Mesendoderm (in vitro differentiated cells): ENCODE measurements at regions not wholly inside any gene's neighbourhood (a gene's known extent, or its start where the extent isn't known, plus 50 kb on each side); places are given as distances from the start of the nearest gene placed in this dataset.
"Not testable (repeated sequence)": the region's sequence is repeated elsewhere in the genome, so short reads cannot be mapped to it uniquely, and the experiment has no call there.

Source experiments
- DNase-seq: peaks from one replicate; pipeline ENCODE4 v3.0.0; 2013
- H2AK5ac ChIP-seq: 2 replicates; pipeline ENCODE4 v1.6.1; 2013; ENCODE audit warnings: low read length, inconsistent platforms
- H2BK120ac ChIP-seq: 2 replicates; pipeline ENCODE4 v1.6.1; 2013; ENCODE audit warnings: low read depth, mild to moderate bottlenecking, low read length, moderate library complexity, mixed read lengths
- H2BK15ac ChIP-seq: replicated peaks from 2 replicates; pipeline ENCODE4 v1.6.1; 2013; ENCODE audit warnings: low read depth, mild to moderate bottlenecking, moderate library complexity
- H2BK5ac ChIP-seq: 2 replicates; pipeline ENCODE4 v1.6.1; 2013; ENCODE audit warnings: low read length, inconsistent platforms
- H3K18ac ChIP-seq: 2 replicates; pipeline ENCODE4 v1.6.1; 2013; ENCODE audit warnings: mild to moderate bottlenecking, low read length, mixed read lengths
- H3K23ac ChIP-seq: one replicate; pipeline ENCODE4 v1.6.1; 2013; ENCODE audit warnings: low read length
- H3K27ac ChIP-seq: 2 replicates; pipeline ENCODE4 v1.5.1; 2013; ENCODE audit warnings: low read depth, mild to moderate bottlenecking, inconsistent platforms, low read length, moderate library complexity
- H3K27me3 ChIP-seq: 2 replicates; pipeline ENCODE4 v1.6.1; 2013; ENCODE audit warnings: low read length, control low read depth, mild to moderate bottlenecking, inconsistent platforms; ENCODE audit not compliant: insufficient read depth, poor library complexity
- H3K36me3 ChIP-seq: 2 replicates; pipeline ENCODE4 v1.6.1; 2013; ENCODE audit warnings: low read length, inconsistent platforms; ENCODE audit not compliant: control insufficient read depth, insufficient read depth
- H3K4ac ChIP-seq: one replicate; pipeline ENCODE4 v1.6.1; 2013; ENCODE audit warnings: low read depth, mild to moderate bottlenecking, low read length, moderate library complexity
- H3K4me1 ChIP-seq: 2 replicates; pipeline ENCODE4 v1.6.1; 2013; ENCODE audit warnings: low read depth, low read length, inconsistent platforms; ENCODE audit not compliant: control insufficient read depth
- H3K4me2 ChIP-seq: 2 replicates; pipeline ENCODE4 v1.6.1; 2013; ENCODE audit warnings: low read length
- H3K4me3 ChIP-seq: 2 replicates; pipeline ENCODE4 v1.5.1; 2013; ENCODE audit warnings: mild to moderate bottlenecking, low read length
- H3K56ac ChIP-seq: one replicate; pipeline ENCODE4 v1.6.1; 2013; ENCODE audit warnings: low read length
- H3K79me1 ChIP-seq: 2 replicates; pipeline ENCODE4 v1.6.1; 2013; ENCODE audit warnings: low read length, inconsistent platforms
- H3K79me2 ChIP-seq: 2 replicates; pipeline ENCODE4 v1.6.1; 2013; ENCODE audit warnings: mild to moderate bottlenecking, low read length; ENCODE audit not compliant: control insufficient read depth, insufficient read depth
- H3K9ac ChIP-seq: 2 replicates; pipeline ENCODE4 v1.6.1; 2013; ENCODE audit warnings: low read length, inconsistent platforms
- H4K5ac ChIP-seq: one replicate; pipeline ENCODE4 v1.6.1; 2013; ENCODE audit warnings: low read length
- H4K8ac ChIP-seq: one replicate; pipeline ENCODE4 v1.6.1; 2013; ENCODE audit warnings: low read depth, mild to moderate bottlenecking, control low read depth, low read length, moderate library complexity
- WGBS: extraction: QIAGEN DNeasy Blood & Tissue Kit; methylation state at CpG from one replicate; pipeline ENCODE4 v1.1.7; 2013; ENCODE audit warnings: low lambda C conversion rate, missing lambda C conversion rate; ENCODE audit not compliant: insufficient coverage; ENCODE audit errors: extremely low coverage; 5-methylcytosine and 5-hydroxymethylcytosine counted together

DNA sequence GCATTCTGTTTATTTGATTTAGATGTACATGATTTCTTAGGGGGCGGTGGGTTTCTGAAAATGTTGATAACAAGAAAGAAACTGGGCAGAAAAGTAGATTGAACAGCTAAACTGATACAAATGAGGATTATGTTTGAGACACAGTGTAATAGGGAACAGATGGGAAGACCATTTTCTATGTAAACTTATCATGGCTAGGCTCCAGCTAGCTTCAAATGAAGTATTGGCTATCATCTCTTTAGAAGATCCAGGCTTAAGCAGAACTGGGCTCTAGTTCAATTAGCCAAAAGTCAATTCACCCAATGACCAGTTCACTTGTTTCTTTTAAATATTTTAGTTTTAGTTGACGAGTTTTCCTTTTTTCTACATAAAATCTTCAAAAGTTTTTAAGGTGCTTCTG lies 639.5 kb downstream of the ANKRD7 start:
- Histone ChIP-seq H3K27me3 (no peaks in the 10 kb centered on the region), H4K8ac (no peak overlapping the region), H3K36me3 (no peaks in the 10 kb centered on the region), H3K23ac (no peak overlapping the region), H3K4ac (no peak overlapping the region), H3K27ac (no peak overlapping the region), H3K4me1 (no peaks in the 10 kb centered on the region), H3K79me2 (no peaks in the 10 kb centered on the region), H2BK15ac (no peak overlapping the region), H2BK120ac (no peak overlapping the region), H3K79me1 (no peaks in the 10 kb centered on the region), H2AK5ac (no peak overlapping the region), H3K4me3 (no peak overlapping the region), H4K5ac (no peak overlapping the region), H3K18ac (no peak overlapping the region), H3K9ac (no peak overlapping the region), H3K56ac (no peak overlapping the region), H2BK5ac (no peak overlapping the region), H3K4me2 (no peak overlapping the region)
- no peak for DNase-seq
- no CpG with 5 or more reads among the region's 2 CpGs for WGBS

DNA sequence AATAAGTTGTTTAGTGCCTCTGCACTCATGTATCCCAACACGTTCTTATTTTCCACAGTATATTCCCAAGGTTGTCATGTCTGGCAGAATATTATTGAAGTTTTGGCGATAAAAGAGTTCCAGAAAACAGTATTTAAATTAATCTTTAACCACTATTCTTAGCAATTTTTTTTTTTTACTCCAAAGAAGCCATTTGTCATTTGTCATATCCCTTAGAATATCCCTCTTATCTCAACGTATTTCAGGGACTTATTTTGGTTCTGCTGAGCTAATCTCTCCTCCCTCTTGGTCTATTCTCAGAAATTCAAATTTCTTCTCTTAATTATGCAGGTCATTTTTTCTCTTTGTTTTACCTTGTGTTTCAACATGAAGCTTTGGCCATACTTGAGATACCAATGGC lies 643.4 kb downstream of the ANKRD7 start:
- Histone ChIP-seq H3K27me3 (no peaks in the 10 kb centered on the region), H3K27ac (no peak overlapping the region), H3K4me1 (peaks cover 3% of the 10 kb centered on the region), H2BK15ac (no peak overlapping the region), H3K36me3 (no peaks in the 10 kb centered on the region), H2AK5ac (no peak overlapping the region), H3K4me3 (no peak overlapping the region), H2BK120ac (no peak overlapping the region), H3K56ac (no peak overlapping the region), H3K4ac (no peak overlapping the region), H3K79me2 (no peaks in the 10 kb centered on the region), H2BK5ac (no peak overlapping the region), H4K8ac (no peak overlapping the region), H3K79me1 (no peaks in the 10 kb centered on the region), H4K5ac (no peak overlapping the region), H3K23ac (no peak overlapping the region), H3K9ac (no peak overlapping the region), H3K4me2 (no peak overlapping the region), H3K18ac (no peak overlapping the region)
- WGBS = no CpG with 5 or more reads among the region's 3 CpGs
- no peak for DNase-seq

DNA sequence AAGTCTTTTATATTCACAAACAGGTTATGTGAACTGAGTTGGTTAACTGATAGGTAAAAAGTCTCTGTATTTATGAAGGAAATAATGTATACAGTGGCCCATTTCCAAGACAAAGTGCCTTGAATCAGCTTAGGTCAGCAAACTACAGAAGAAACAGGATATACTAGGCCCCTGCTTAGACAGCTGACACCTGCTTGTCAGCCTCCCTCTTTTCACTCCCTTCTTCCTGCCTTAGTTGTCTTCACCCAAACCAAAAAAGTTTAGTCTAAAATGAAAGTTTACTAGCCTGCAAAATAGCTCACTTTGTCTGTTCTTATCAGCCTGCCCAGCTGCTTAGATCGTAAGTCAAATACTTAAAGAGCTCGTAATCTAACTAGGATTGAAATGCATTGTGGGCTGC lies 644.6 kb downstream of the ANKRD7 start:
- no CpG with 5 or more reads among the region's 2 CpGs for WGBS
- not testable (repeated sequence) for H4K5ac ChIP-seq, H3K27ac ChIP-seq, H3K9ac ChIP-seq, H3K56ac ChIP-seq, H4K8ac ChIP-seq, H3K27me3 ChIP-seq, H3K18ac ChIP-seq, DNase-seq, H3K4ac ChIP-seq, H3K36me3 ChIP-seq, H3K4me3 ChIP-seq, H3K79me2 ChIP-seq, H2AK5ac ChIP-seq, H3K4me2 ChIP-seq, H3K4me1 ChIP-seq, H2BK15ac ChIP-seq, H3K23ac ChIP-seq, H2BK5ac ChIP-seq, H3K79me1 ChIP-seq
- peak overlapping the region; percentile 28 for H2BK120ac ChIP-seq

DNA sequence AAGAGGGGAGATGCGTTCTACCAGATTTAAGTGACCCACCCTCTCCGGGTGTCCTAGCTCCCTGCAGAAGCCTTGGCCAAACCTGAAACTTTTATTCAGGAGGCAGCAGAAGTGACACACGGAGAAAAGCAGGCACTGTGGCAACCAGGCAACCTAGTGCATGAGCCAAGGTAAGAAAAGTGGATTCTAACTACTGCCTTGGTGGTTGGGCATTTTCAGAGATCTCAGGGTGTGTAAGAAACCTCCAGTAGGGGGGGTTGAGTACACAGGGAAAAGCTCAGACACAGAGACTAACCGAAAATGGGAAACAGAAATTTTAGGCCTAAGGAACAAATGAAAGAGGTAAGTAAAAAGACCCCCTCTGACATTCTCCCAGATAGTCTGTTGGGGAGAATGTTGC lies 645.7 kb downstream of the ANKRD7 start:
- Histone ChIP-seq H3K4me1 (peaks cover 3% of the 10 kb centered on the region), H3K9ac (peak overlapping the region; percentile 11), H4K8ac (no peak overlapping the region), H3K79me1 (no peaks in the 10 kb centered on the region), H2AK5ac (no peak overlapping the region), H3K23ac (no peak overlapping the region), H2BK5ac (peak overlapping the region; percentile 51), H3K18ac (peak overlapping the region; percentile 60), H3K56ac (peak overlapping the region; percentile 71), H3K4me2 (no peak overlapping the region), H3K27ac (no peak overlapping the region), H3K79me2 (no peaks in the 10 kb centered on the region), H3K4ac (peak overlapping the region; percentile 76), H2BK15ac (no peak overlapping the region), H3K4me3 (no peak overlapping the region), H2BK120ac (peak overlapping the region; percentile 97), H3K27me3 (no peaks in the 10 kb centered on the region), H4K5ac (peak overlapping the region; percentile 89), H3K36me3 (no peaks in the 10 kb centered on the region)
- peak; percentile 73 for DNase-seq
- WGBS = no CpG with 5 or more reads among the region's 4 CpGs

DNA sequence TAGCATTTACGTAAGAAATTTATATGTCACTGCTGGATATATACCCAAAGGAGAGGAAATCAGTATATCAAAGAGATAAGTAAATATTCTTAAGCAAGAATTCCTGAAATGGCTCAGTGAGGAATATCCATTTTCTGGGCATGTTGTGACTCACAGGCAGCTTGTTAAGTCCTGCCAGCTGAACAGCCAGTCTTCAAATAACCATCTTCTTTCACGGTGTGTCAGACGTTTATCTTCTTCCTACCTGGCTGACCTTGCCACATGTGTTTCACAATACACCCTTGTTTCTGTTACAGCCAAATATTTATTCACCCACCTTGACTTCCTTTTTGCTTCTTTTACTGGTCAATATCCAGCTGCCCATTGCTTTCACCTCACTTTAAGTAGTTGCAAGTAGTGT lies 648.1 kb downstream of the ANKRD7 start:
- Histone ChIP-seq H2BK5ac (peak overlapping the region; percentile 18), H4K8ac (no peak overlapping the region), H4K5ac (no peak overlapping the region), H3K56ac (no peak overlapping the region), H2BK120ac (peak overlapping the region; percentile 98), H3K36me3 (no peaks in the 10 kb centered on the region), H3K18ac (no peak overlapping the region), H3K4me3 (no peak overlapping the region), H3K9ac (no peak overlapping the region), H3K79me2 (no peaks in the 10 kb centered on the region), H3K4me1 (peaks cover 3% of the 10 kb centered on the region), H3K27ac (no peak overlapping the region), H3K27me3 (no peaks in the 10 kb centered on the region), H2AK5ac (no peak overlapping the region), H3K23ac (no peak overlapping the region), H2BK15ac (peak overlapping the region; percentile 19), H3K4ac (no peak overlapping the region), H3K79me1 (no peaks in the 10 kb centered on the region), H3K4me2 (no peak overlapping the region)
- DNase-seq = peak; percentile 44
- WGBS = no CpG with 5 or more reads among the region's 3 CpGs

DNA sequence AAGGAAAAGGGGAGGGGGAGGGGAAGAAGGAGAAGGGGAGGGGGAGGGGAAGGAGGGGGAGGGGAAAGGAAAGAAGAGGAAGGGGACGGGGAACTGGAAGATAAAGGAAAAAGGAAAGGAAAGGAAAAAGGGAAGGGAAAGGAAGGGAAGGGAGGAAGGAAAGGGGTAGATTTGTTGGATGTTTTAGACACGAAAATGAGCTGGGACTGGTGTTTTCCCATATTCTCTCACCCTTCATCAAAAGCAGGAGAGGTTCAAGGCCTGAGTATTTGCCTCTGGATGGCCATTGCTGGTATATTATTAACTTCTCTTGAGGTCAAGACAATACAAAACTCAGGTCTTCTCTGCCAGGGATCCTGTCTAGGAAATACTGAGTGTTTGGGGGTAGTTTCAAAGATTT lies 652.7 kb downstream of the ANKRD7 start:
- H3K4me2 ChIP-seq = no peak overlapping the region
- DNase-seq = no peak
- H3K9ac ChIP-seq = no peak overlapping the region

More for the DNA sequence above, 652.7 kb downstream of the ANKRD7 start:
- Histone ChIP-seq H3K79me2 (no peaks in the 10 kb centered on the region), H3K4me1 (peaks cover 3% of the 10 kb centered on the region), H3K79me1 (no peaks in the 10 kb centered on the region), H4K5ac (no peak overlapping the region), H2BK5ac (no peak overlapping the region), H3K4ac (no peak overlapping the region), H3K4me3 (no peak overlapping the region), H2AK5ac (no peak overlapping the region), H3K56ac (no peak overlapping the region), H3K23ac (no peak overlapping the region), H2BK15ac (no peak overlapping the region), H3K27ac (no peak overlapping the region), H3K18ac (no peak overlapping the region), H3K36me3 (no peaks in the 10 kb centered on the region), H2BK120ac (no peak overlapping the region), H4K8ac (no peak overlapping the region), H3K27me3 (no peaks in the 10 kb centered on the region)
- WGBS = no CpG with 5 or more reads among the region's 2 CpGs
